ENCODE measurements at regions not wholly inside any gene's neighbourhood (a gene's known extent, or its start where the extent isn't known, plus 50 kb on each side); places are given as distances from the start of the nearest gene placed in this dataset.

- no CpG with 5 or more reads among the region's 2 CpGs for WGBS, 2 experiments (ENCODE audit: extremely low coverage in 2 of 2, insufficient read length in 1 of 2)
- H4K8ac ChIP-seq (ENCODE audit: low read depth in 2 of 2, low read length in 2 of 2) = no peak overlapping the region
- ChIA-PET POLR2A (ENCODE audit: unreplicated experiment) (no interaction called here), CTCF (no interaction called here)
- no peaks in the 10 kb centered on the region for H3K4me1 ChIP-seq (ENCODE audit: control insufficient read depth, insufficient read depth, low read length)
- no peak overlapping the region for H4K91ac ChIP-seq (ENCODE audit: insufficient read depth, low read depth, low read length)
- no peaks in the 10 kb centered on the region for H3K9me1 ChIP-seq (ENCODE audit: insufficient read depth, low read length)
- H2BK120ac ChIP-seq (ENCODE audit: low read depth, low read length) = no peak overlapping the region
- H3K9me3 ChIP-seq (ENCODE audit: control insufficient read depth, insufficient read depth, low read length) = no peaks in the 10 kb centered on the region
- H2AK5ac ChIP-seq (ENCODE audit: low read depth, low read length) = no peak overlapping the region
- H2BK15ac ChIP-seq (ENCODE audit: low read depth, low read length) = no peak overlapping the region
- H3K4me2 ChIP-seq (ENCODE audit: low read depth, low read length) = no peak overlapping the region
- H4K5ac ChIP-seq (ENCODE audit: low read depth, low read length) = no peak overlapping the region
- in situ Hi-C loops (cut with MboI; ENCODE audit: low sequenced_read_pairs) = no loop called here
- dilution Hi-C loops (cut with HindIII; ENCODE audit: low sequenced_read_pairs, unreplicated experiment) = no loop called here
- H3K36me3 ChIP-seq (ENCODE audit: control insufficient read depth, insufficient read depth, low read length) = no peaks in the 10 kb centered on the region
- no TSS peak for BruUV-seq (replicated peaks)
- H3K23ac ChIP-seq (ENCODE audit: low read depth, low read length) = no peak overlapping the region
- H3K18ac ChIP-seq (ENCODE audit: low read depth, low read length) = no peak overlapping the region
- intact Hi-C loops (cut with micrococcal nuclease) = no loop called here
- H3K27ac ChIP-seq (ENCODE audit: insufficient read depth, low read length) = no peak overlapping the region
- H3K4ac ChIP-seq (ENCODE audit: low read depth, low read length) = no peak overlapping the region
- no peak for DNase-seq
- H3K4me3 ChIP-seq (ENCODE audit: insufficient read depth, low read depth, low read length) = no peak overlapping the region
- H3K79me1 ChIP-seq (ENCODE audit: low read depth in 1 of 2, low read length in 2 of 2) = no peaks in the 10 kb centered on the region
- no peaks in the 10 kb centered on the region for H4K20me1 ChIP-seq (ENCODE audit: insufficient read depth, low read length)
- no peak for ATAC-seq (ENCODE audit: low read depth)
- no peak overlapping the region for H3K14ac ChIP-seq (replicated peaks; ENCODE audit: low read depth, low read length)
- no peak overlapping the region for H3K56ac ChIP-seq (ENCODE audit: extremely low read depth, insufficient read depth, low read length)
- no peak overlapping the region for H2BK20ac ChIP-seq (ENCODE audit: low read depth, low read length)
- no peak overlapping the region for H2BK5ac ChIP-seq (ENCODE audit: low read depth, low read length, poor library complexity, severe bottlenecking)
- H2AK9ac ChIP-seq (replicated peaks; ENCODE audit: low read depth, low read length, poor library complexity) = no peak overlapping the region
- no peaks in the 10 kb centered on the region for H3K27me3 ChIP-seq (ENCODE audit: control insufficient read depth, insufficient read depth, low read length)
- H3K9ac ChIP-seq (ENCODE audit: low read depth, low read length) = no peak overlapping the region
- TF ChIP-seq POLR2A (IDR thresholded peaks at IDR 0.05; ENCODE audit: low read depth, low read length) (no peak), NFE2L2 (IDR thresholded peaks at IDR 0.05; ENCODE audit: low read depth, low read length) (no peak), RFX5 (IDR thresholded peaks at IDR 0.05; ENCODE audit: low read depth, low read length) (no peak), USF2 (IDR thresholded peaks at IDR 0.05; ENCODE audit: low read depth, low read length) (no peak), MAFK (IDR thresholded peaks at IDR 0.05; ENCODE audit: low read depth, low read length) (no peak)
- no peak overlapping the region for H2AFZ ChIP-seq (replicated peaks; ENCODE audit: low read length, poor library complexity)
Observed at GRCh38 chr5:109278141-109278540, 131.6 kb downstream of the PJA2 start.

Measured in IMR-90 (cell line).